Panc1 (cell line): ENCODE measurements at regions not wholly inside any gene's neighbourhood (a gene's known extent, or its start where the extent isn't known, plus 50 kb on each side); places are given as distances from the start of the nearest gene placed in this dataset.

ENCODE experiments used
- ATAC-seq: fragments of 200-7000 bp; cut with Tn5 transposase; 2 replicates; pipeline ENCODE4 v1.9.1; 2020; ENCODE audit warnings: mild to moderate bottlenecking, moderate library complexity
- BruUV-seq: library from RNA; stranded (reverse); fragments of 400-500 nt; replicated peaks from 2 replicates; lab custom pipeline; 2021; lab: Mats Ljungman, UMichigan
- CTCF ChIA-PET: fragments of 300-600 bp; sonication (Branson Sonifier 250); formaldehyde crosslinking; loops from one replicate; lab custom pipeline; 2022; ENCODE audit warnings: antibody characterized with exemption; lab: Charles Lee
- POLR2A ChIA-PET: fragments of 300-600 bp; sonication (Branson Sonifier 250); formaldehyde crosslinking; loops from one replicate; lab custom pipeline; 2022; ENCODE audit warnings: antibody characterized with exemption; lab: Charles Lee
- DNase-seq: peaks from one replicate; pipeline ENCODE4 v3.0.0-alpha.2; 2010; ENCODE audit warnings: low read depth, low spot score
- H3K27ac ChIP-seq: 2 replicates; pipeline ENCODE4 v1.5.1; 2011; ENCODE audit warnings: mild to moderate bottlenecking, low read length, inconsistent platforms
- H3K27me3 ChIP-seq: fragments of 200-500 bp; sonication (Bioruptor generic); 2 replicates; pipeline ENCODE4 v1.6.0; 2014; ENCODE audit warnings: low read length, inconsistent platforms; ENCODE audit not compliant: control insufficient read depth, insufficient read depth
- H3K36me3 ChIP-seq: fragments of 200-500 bp; sonication (Bioruptor generic); 2 replicates; pipeline ENCODE4 v1.5.1; 2014; ENCODE audit warnings: inconsistent platforms, mild to moderate bottlenecking, low read length, moderate library complexity; ENCODE audit not compliant: control insufficient read depth, insufficient read depth
- H3K4me1 ChIP-seq: 2 replicates; pipeline ENCODE4 v1.5.1; 2011; ENCODE audit warnings: inconsistent platforms, mild to moderate bottlenecking, low read length, moderate library complexity; ENCODE audit not compliant: control insufficient read depth, insufficient read depth
- H3K4me3 ChIP-seq, 2 experiments: 2 replicates each; pipeline ENCODE4 v1.5.1; 2011 to 2012; ENCODE audit warnings: low read depth in 2 of 2, low read length in 2 of 2, mild to moderate bottlenecking in 2 of 2, inconsistent platforms in 1 of 2, moderate library complexity in 1 of 2
- H3K9me3 ChIP-seq: fragments of 200-500 bp; sonication (Bioruptor generic); 2 replicates; pipeline ENCODE4 v1.5.1; 2014; ENCODE audit warnings: low read depth, mild to moderate bottlenecking, inconsistent platforms, low read length, moderate library complexity; ENCODE audit not compliant: control insufficient read depth, insufficient read depth
- CTCF ChIP-seq: fragments of 450-650 bp; IDR thresholded peaks from 2 replicates; pipeline ENCODE4 v1.5.1; 2017; ENCODE audit warnings: mild to moderate bottlenecking
- POLR2AphosphoS5 ChIP-seq: IDR thresholded peaks from 2 replicates; pipeline ENCODE4 v1.6.1; 2012; ENCODE audit warnings: mild to moderate bottlenecking, low read depth, low read length, moderate library complexity
- SIN3A ChIP-seq: IDR thresholded peaks from 2 replicates; pipeline ENCODE4 v1.6.1; 2012; ENCODE audit warnings: low read depth, mild to moderate bottlenecking, low read length, moderate library complexity, borderline replicate concordance; ENCODE audit not compliant: insufficient read depth
- TCF7L2 ChIP-seq: IDR thresholded peaks from 2 replicates; pipeline ENCODE4 v1.6.1; 2011; ENCODE audit warnings: mild to moderate bottlenecking, low read depth, low read length, inconsistent platforms
- in situ Hi-C: cut with HindIII; loops from 2 replicates; pipeline ENCODE4 v1.10.0; 2016; ENCODE audit warnings: low sequenced_read_pairs, low pct_unique_long_range_greater_than_20kb
- intact Hi-C: fragments of 100-400 bp; cut with micrococcal nuclease; formaldehyde crosslinking; loops from one replicate; pipeline ENCODE4 v1.10.0; 2022; ENCODE audit not compliant: unreplicated experiment
- TF ChIP-seq, protein P1 (sequence below), 2 experiments: IDR thresholded peaks; 2 replicates each; pipeline ENCODE4 v1.6.1; 2011 to 2012; ENCODE audit warnings: low read depth in 2 of 2, control low read depth in 1 of 2, low read length in 1 of 2, mild to moderate bottlenecking in 1 of 2, moderate library complexity in 1 of 2; ENCODE audit not compliant: insufficient read depth in 1 of 2

DNA sequence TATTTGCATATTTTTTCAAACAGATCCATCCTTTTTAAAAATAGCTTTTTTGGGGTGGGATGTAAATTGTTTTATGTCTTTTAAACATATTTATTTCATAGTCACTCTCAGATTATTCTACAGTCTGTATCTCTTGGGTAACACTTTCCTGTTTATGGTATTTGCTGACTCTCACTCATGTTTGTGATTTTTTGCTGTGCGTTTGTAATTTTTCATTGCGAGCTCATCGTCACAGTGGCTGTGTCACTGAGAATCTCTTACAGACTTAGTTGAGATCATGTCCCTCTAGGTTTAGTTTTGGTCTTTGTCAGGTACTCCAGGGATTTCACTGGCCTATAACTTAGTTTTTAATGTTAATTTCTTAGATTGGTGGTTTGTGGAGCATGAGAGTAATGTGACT, 73.5 kb upstream of the HS6ST1 start:
- in situ Hi-C loops (no loop called here), intact Hi-C loops (no loop called here)
- no peaks in the 10 kb centered on the region for H3K36me3 ChIP-seq
- no peaks in the 10 kb centered on the region for H3K9me3 ChIP-seq
- no peaks in the 10 kb centered on the region for H3K27me3 ChIP-seq
- POLR2A ChIA-PET = no interaction called here
- TF ChIP-seq TCF7L2 (no peak), CTCF (no peak), POLR2AphosphoS5 (no peak), SIN3A (no peak)
- TF ChIP-seq, protein P1, sequence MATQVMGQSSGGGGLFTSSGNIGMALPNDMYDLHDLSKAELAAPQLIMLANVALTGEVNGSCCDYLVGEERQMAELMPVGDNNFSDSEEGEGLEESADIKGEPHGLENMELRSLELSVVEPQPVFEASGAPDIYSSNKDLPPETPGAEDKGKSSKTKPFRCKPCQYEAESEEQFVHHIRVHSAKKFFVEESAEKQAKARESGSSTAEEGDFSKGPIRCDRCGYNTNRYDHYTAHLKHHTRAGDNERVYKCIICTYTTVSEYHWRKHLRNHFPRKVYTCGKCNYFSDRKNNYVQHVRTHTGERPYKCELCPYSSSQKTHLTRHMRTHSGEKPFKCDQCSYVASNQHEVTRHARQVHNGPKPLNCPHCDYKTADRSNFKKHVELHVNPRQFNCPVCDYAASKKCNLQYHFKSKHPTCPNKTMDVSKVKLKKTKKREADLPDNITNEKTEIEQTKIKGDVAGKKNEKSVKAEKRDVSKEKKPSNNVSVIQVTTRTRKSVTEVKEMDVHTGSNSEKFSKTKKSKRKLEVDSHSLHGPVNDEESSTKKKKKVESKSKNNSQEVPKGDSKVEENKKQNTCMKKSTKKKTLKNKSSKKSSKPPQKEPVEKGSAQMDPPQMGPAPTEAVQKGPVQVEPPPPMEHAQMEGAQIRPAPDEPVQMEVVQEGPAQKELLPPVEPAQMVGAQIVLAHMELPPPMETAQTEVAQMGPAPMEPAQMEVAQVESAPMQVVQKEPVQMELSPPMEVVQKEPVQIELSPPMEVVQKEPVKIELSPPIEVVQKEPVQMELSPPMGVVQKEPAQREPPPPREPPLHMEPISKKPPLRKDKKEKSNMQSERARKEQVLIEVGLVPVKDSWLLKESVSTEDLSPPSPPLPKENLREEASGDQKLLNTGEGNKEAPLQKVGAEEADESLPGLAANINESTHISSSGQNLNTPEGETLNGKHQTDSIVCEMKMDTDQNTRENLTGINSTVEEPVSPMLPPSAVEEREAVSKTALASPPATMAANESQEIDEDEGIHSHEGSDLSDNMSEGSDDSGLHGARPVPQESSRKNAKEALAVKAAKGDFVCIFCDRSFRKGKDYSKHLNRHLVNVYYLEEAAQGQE (IDR thresholded peaks at IDR 0.05; ENCODE audit: insufficient read depth in 1 of 2, low read depth in 2 of 2, low read length in 1 of 2) = no peak
- no peak overlapping the region for H3K27ac ChIP-seq
- H3K4me3 ChIP-seq = no peak overlapping the region
- no TSS peak for BruUV-seq
- no peak for ATAC-seq
- no peak for DNase-seq
- CTCF ChIA-PET = no interaction called here
- H3K4me1 ChIP-seq = no peaks in the 10 kb centered on the region

GRCh38 chr2:128394007-128394730, 75.5 kb upstream of the HS6ST1 start:
- no TSS peak for BruUV-seq
- Histone ChIP-seq H3K4me1 (no peaks in the 10 kb centered on the region), H3K27me3 (no peaks in the 10 kb centered on the region), H3K27ac (no peak overlapping the region), H3K4me3 (no peak overlapping the region), H3K9me3 (no peaks in the 10 kb centered on the region), H3K36me3 (no peaks in the 10 kb centered on the region)
- TF ChIP-seq, protein P1 (IDR thresholded peaks at IDR 0.05; ENCODE audit: insufficient read depth in 1 of 2, low read depth in 2 of 2, low read length in 1 of 2) = no peak
- TF ChIP-seq POLR2AphosphoS5 (no peak), SIN3A (no peak), CTCF (no peak), TCF7L2 (no peak)
- intact Hi-C loops = no loop called here
- in situ Hi-C loops = no loop called here
- DNase-seq (no peak), ATAC-seq (no peak)
- POLR2A ChIA-PET = no interaction called here
- CTCF ChIA-PET = interaction anchor here (0.6 kb wide), 1 partner anchor 1518 kb away, joined by 3 read pairs; no protein-coding TSS in a partner anchor
